ENCODE measurements at regions not wholly inside any gene's neighbourhood (a gene's known extent, or its start where the extent isn't known, plus 50 kb on each side); places are given as distances from the start of the nearest gene placed in this dataset.

- TF ChIP-seq CTCF (conservative IDR thresholded peaks at IDR 0.05; ENCODE audit: low read depth, low read length) (no peak), EZH2 (IDR thresholded peaks at IDR 0.05; ENCODE audit: low read length, unreplicated experiment) (no peak), EZH2phosphoT487 (IDR thresholded peaks at IDR 0.05; ENCODE audit: borderline replicate concordance, low read length) (no peak)
These were observed 67.3 kb downstream of the TMEM18 start for GRCh38 chr2:609881-610280.

Data from PC-3 (cell line).